NCI-H345 (cell line): ENCODE measurements at regions not wholly inside any gene's neighbourhood (a gene's known extent, or its start where the extent isn't known, plus 50 kb on each side); places are given as distances from the start of the nearest gene placed in this dataset.

ENCODE experiments used
- DNase-seq: peaks from one replicate; lab custom pipeline; 2025; lab: John Stamatoyannopoulos, UW

DNA sequence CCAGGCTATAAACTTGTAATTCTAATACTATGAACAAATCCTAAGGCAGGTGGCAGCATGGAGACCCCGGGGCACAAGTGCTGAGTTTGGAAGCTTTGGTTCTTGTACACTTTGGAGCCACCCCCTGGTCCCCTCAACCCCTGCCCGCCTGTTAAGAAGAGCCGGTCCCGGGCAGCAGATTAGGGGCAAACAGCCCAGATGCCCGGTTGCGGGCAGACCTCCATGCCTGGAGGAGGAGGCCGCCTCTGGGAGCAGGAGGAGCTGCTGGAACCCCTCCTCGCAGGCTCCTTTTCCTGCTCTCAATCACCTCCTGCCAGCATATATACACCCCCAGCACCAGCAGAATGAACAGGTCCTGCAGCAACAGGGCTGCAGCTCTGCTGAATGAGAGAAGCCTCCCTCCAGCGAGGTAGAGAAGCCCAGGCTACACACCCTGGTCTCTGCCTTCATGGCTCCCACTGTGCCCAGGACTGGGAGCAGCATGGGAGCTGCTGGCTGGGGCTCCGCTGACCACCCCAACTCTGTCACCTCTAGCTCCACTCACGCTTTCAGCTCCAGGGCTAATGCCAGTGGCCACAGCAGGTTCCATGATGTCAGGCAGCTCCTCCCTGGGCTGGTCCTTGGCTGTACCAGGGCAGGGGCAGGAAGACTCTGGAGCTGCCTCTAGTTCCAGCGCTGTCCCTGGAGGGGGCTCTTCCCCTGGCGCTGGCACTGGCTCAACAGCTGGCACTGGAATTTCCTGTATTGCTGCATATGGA, 1713.5 kb upstream of the ACO1 start:
- no peak for DNase-seq

DNA sequence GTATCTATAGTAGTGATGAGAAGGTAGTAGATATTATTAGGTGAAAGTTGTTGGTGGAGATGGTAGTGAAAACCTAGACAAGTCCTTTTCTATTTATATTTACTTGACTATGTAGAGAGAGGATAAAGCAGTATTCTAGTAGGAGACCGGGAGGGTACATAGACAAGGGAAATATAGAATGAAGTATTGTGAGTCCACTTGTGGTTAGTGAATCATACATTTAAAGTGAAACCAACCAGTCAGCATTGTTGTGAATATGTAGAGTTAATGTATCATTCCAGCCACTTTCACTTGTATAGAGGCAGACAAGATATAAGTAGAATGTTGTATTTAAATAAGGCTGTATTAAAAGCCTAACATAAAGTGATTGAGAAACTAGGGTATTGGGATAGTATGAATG, 1711.3 kb upstream of the ACO1 start:
- no peak for DNase-seq

DNA sequence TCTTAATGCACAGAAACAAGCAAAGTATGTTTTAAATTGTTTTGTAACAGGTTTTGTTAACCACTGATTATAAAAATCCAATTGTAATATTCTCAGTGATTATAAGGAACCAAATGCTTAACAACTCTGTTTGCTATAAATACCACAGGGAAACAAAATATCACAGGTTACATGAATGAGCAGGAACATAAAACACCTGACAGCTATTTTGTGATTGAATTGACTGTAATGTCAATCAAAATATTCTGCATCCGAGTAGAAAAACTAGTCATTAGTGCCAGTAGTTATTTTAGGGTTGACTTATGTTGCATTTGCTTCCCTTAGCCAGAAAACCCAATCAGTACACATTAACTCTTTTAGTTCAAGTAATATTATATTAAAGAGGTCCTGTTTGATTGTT, 1707.8 kb upstream of the ACO1 start:
- DNase-seq: no peak

DNA sequence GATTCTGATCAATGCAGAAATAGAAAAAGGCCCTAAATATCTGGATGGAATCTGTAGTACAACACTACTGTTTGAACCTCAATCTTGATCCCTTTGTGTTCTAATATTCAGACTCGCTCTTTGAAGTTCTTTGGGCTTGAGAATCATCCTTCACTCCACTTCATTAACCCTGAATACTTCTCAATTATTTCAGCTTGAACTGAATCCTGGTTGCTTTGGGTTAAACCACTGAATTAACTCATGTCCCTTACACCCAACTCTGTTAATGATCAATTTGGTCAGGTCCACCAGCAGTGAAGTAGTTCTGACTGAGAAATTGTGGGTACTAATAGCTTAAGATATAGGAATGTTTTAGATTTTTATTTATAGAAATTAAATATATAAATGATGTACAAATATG, 1707.2 kb upstream of the ACO1 start:
- no peak for DNase-seq

DNA sequence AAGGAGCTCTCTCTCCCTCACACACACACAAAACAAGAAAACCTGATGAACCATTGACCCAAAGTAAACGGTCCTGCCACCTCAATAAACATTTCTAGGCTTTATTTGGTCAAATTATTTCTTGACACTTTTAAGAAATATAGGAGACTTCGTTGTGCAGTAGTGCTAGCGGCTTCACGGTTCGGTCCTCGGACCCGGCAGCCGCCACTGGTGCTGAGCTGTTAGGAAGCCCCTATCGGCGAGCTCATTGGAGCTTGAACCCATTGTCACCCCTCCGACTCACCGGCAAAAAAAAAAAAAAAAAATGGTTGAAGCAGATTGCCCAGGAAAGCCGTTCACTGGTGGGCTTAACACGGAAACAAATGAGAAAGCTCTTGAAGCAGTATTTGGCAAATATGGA, 1695.6 kb upstream of the ACO1 start:
- DNase-seq: no peak

DNA sequence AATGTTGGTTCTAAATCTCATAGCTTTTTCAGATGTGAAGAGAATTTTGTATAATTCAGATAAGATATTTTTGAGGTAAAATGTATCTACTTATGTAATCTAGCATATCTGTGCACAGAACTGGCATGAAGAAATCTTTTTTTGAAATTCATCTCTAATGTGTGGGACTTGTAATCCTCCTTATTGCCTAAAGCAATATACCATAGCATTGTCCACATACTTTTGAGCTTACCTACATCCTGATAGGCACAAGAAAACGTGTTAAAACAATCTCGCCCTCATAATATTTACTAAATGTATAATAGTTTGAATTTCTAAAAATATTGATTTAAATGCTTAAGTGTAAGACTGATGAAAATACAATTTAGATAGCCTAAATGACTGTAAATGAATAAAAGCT, 1686.5 kb upstream of the ACO1 start:
- DNase-seq: no peak

DNA sequence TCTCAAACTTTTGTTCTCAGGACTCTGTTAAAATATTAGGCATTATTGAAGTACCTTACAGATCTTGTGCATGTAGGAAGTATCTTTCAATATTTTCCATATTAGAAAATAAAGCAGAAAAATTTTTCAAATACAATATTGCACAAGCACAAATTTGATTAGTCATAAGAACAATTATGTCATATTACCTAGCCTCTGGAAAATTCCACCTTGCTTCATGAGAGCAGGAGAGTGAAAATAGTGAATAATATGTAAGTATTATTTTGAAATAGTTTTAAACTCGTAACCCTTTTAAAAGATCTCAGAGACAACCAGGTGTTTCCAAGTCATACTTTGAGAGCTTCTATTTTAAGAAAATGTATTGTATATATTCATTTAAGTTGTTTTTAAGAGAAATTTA, 1672.9 kb upstream of the ACO1 start:
- DNase-seq: no peak

DNA sequence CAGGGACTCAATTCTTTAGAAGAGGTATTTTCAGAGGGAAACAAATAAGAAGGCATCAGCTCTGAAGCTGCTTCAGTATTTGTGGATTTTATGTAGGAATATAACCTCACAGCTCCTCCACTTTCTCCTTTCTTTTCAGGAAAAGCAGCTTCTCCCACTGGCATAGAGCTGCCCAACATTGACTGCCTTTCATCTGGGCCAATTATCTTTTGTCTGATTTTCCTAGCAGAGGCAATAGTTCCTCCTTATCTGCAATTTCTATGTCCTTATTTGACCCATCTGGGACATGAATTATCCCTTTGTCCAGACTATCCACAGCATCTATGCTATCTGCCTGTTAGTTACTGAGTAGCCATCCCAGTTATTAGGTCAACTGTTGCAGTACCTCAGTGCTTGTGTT, 1671.2 kb upstream of the ACO1 start:
- no peak for DNase-seq

DNA sequence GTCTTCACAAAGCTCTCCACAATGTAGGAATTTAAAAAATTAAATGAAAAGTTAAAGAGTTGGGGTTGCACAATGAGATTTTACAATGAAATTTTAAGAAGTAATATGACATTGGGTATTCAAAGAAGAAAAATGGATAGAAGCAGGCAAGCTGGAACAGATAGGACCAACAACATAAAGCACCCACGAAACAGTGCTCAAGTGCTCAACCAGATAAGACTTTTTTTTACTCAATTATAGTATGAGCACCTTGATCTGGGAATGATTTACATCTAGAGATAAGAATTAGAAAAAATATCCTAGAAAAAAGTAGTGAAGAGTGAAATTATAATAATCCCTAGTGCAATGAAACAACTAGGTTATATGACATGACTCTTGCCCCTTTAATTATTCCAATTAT, 1670.1 kb upstream of the ACO1 start:
- no peak for DNase-seq

DNA sequence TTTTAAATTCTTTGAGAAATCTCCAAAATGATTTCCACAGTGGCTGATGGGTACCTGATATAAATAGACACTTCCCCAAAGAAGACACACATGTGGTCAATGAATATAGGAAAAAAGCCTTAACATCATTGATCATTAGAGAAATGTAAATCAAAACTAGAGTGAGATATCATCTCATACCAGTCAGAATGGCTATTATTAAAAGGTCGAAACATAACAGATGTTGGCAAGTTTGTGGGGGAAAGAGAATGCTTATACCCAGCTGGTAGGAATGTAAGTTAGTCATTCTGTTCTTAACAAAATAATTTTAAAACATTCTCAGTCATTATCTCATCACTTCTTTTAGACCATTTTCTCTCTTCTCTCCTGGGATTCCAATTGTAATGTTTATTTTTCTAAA, 1666.0 kb upstream of the ACO1 start:
- DNase-seq: no peak

DNA sequence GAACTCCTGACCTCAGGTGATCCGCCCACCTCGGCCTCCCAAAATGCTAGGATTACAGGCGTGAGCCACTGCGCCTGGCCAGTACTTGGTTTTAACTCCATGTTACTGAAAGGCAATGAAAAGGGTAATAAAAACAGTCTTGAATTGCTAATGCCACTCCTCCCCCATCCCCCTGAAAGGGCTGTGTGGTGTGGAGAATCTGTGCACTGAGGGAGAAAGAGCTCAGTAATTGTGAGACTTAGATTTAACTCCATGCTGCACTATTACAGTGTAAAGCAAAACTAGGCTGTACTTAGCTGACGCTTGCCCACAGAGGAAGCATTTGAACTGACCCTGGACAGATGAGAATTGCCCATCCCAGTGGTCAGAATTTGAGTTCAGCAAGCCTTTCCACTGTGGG, 1662.4 kb upstream of the ACO1 start:
- no peak for DNase-seq

DNA sequence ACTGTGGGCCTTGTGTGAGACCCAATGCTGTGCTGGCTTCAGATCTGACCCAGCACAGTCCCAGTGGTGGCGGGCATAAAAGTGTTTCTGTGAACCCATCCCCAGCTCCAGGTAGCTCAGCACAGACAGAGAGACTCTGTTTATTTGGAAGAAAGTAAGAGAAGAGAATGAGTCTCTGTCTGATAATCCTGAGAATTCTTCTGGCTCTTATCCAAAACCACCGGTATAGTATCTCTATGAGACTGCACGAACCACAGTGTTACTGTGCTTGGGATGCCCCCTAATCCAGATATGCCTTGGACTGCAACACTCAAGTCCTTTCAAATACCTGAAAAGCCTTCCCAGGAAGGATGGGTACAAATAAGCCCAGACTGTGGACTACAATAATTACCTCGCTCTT, 1660.8 kb upstream of the ACO1 start:
- DNase-seq: no peak

DNA sequence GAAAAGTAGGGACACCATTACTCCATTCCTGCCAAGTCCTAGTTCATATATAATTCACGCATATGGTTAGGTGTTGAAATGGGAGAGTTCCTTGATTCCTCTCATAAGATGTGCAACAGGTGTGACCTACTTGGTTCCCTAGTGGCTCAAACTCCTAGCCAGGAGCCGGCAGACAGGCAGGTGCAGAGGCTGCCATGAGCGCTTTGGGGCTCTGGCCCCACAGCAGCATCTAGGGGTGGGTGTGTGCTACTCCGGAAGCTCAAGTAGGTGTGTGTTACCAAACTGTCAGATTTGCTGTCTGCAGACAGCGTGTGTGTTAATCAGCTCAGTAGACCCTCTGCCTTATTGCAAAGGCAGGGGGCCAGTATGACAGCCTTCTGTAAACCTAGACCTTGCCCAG, 1652.4 kb upstream of the ACO1 start:
- DNase-seq: no peak

DNA sequence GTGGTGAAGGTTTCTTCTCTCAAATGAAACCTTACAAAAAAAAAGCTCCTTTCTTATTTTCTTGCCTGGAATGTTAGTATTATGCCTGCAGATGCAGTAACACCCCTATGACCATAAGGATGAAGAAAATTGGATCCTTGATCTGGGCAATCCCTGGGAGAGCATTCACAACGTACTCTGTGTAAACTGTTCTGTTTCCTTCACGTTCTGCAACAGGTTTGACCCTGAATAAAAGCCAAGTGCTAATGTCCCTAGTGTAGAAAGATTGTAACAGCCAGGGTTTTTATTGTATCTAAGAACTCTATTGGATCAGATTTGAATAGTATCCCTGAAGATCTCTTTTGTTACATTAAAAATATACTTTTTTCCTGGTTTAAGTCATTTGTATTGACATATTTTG, 1639.6 kb upstream of the ACO1 start:
- no peak for DNase-seq

DNA sequence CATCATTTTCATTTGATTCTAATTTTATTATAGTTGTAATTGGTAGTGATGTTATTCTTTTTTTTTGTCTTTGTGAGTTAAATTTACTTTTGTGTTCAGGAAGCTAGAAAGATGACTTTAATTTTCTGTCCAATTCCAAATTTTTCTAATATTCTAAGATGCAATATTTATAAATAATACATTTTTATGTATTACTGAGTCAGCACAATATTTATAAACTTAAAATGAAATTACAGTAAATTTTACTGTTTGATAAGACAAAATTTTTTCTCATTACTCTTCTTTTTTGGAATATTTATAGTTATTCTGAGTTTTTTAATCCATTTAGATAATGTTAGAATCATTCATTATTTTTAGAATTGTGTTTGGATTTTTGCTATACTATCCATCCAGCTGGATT, 1637.9 kb upstream of the ACO1 start:
- no peak for DNase-seq

DNA sequence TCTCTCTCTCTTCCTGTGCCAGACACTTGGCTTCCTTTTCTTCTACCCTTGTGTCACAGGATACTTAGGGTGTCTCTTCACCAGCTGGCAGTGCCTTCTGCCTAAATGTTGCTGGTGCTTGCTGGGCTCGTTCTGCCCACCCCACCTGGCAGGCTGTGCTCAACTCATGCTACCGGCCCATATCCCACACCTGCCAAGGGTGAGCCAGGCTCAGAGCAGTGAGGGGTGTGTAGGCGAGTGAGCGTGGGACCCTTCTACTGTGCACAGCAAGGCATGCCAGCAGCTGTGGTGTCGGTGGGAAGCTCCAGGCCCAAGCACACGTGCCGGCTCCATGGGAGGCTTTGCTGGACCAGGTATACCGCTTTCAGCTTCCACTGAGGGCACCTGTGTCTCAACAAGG, 1626.7 kb upstream of the ACO1 start:
- no peak for DNase-seq

DNA sequence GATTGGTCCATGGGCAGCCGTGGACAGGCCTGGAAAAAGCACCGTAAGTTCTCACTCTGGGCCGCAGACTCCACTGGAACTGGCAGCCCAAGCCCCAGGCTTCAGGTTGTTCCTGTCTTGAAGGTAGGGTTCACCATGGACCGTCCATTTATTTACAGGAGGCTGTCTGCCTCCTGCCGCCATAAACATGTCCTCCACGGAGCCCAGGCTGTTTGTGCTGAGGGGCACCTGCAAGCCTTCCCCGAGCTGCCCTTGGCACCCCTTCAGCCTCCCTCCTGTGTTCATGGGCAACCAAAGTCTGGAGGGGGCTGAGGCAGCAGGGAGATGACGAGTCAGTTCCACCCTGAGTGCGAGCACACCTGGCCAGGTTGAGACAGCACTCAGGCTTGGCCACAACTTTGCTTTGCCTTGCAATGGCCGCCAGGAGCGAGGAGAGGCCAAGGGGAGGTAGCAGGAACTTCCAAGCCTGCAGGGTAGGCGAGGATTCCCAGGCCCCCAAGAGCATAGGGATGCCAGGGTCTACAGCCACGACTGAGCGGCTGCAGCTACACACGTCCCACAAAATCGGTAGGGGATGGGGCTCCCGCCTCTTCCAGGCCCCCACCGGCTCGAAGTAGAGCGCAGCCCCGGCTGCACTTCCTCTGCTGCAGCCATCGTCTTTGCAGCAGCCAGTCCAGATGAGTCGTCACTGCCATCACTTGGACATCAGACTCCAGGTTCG, 1625.6 kb upstream of the ACO1 start:
- no peak for DNase-seq

DNA sequence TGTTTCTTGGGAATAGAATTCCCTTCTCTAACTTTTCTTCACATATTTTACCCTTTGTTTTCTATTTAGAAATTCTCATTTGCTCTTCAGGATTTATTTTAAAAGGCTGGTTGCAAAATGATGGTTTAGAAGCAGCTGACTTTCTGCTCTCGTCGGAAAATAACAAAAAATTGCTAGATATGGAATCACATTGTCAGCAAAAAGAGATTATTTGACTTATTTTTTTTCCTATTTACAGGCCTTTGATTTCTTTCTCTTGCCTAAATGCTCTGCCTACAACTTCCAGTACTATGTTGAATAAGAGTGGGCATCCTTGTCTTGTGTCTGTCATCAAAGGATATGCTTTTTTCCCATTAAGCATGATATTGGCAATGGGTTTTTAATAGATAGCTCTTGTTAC, 1619.1 kb upstream of the ACO1 start:
- DNase-seq: no peak

DNA sequence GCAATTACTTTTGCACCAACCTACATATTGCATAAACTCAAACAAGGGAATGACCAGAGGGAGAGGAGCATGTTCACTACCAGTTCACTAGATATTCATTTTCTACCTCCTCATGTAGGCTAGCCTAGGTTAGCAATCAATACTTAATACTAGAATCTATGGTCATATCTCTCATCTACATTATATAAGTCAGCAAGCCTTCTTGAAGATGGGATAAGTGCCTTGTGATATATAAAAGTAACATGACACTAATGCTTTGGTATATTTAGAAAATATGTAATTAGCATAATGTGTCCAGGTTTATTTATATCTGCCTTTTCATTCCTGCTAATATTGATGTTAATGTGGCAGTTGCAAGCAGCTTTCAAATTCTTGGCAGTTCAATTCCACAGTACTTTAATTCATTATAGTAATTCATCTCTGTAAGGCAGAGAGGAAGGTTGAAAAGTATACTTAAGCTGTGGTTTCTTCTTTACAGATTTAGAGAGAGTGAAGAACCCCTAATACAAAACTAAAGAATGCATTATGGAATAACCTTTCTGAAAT, 1613.2 kb upstream of the ACO1 start:
- no peak for DNase-seq

DNA sequence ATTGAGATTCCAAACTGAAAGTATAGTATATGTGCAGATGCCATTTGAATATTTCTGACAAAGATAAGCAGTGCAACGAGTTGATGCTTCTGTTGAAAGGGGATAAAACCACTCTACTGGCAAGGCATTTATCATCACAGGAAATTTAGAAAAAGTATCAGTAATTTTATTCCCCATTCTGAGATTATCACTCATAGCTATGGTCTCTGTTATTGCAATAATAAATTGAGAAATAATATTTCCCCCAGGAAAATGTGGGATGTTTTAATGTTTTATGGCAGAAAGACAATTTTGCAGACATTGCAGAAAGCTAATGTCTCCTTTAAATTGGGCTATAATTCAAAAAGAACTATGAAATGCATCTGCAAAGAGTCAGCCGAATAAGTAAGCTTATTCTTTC, 1612.7 kb upstream of the ACO1 start:
- DNase-seq: no peak

DNA sequence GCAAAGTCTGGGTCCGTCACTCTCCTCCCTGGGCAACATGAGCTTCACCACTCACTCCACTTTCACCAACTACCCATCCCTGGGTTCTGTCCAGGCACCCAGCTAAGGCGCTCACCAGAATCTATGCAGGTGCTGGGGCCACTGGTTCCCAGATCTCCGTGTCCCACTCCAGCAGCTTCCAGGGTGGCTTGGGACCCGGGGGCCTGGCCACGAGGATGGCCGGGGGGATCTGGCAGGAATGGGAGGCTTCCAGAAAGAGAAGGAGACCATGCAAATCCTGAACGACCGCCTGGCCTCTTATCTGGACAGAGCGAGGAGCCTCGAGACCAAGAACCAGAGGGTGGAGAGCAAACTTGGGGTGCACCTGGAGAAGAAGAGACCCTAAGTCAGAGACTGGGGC, 1611.0 kb upstream of the ACO1 start:
- DNase-seq: no peak

DNA sequence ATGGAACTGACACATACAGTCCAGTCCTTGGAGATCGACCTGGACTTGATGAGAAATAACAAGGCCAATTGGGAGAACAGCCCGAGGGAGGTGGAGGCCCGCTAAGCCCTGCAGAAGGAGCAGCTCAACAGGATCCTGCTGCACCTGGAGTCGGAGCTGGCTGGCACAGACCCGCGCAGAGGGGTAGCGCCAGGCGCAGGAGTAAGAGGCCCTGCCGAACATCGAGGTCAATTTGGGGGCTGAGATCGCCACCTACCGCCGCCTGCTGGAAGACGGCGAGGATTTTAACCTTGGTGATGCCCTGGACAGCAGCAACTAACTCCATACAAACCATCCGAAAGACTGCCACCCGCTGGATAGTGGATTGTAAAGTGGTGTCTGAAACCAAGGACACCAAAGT, 1610.1 kb upstream of the ACO1 start:
- no peak for DNase-seq

DNA sequence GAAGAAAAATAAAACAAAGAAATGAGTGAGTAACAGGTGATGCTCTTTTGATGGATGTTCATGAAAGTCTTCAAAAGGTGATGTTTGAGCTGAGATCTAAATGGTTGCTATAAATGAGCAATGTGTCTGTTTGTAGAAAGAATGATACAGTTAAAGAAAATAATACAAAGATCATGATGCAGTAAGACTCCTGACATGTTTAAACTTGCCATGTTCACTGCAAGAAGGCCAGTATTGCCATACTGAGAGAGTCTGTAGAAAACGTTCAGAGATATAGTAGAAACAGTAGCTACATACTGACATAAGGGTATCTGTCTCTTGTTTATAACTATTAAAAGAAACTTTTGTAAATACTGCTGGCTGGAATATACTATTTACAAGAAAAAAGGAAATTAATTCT, 1609.2 kb upstream of the ACO1 start:
- no peak for DNase-seq

DNA sequence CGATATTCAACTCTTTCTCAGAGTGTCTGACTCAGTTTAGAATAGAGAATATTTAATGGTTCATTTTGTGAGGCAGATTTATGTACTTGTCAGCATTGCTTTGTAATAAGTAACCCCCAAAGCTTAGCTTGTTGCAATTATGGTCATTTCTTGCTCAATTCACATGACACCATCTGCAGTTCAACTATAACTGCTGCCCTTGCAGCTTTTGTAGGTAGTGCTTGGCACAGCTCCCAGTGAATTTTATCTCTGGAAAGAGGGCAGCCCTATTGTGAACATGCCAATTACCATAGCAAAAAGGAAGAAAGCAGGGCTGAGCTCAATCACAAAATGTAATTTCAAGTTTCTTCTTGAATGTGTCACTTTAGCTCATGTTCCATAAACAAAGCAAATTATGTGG, 1587.7 kb upstream of the ACO1 start:
- DNase-seq: peak; percentile 28
